HT1080 (cell line): ENCODE measurements at regions not wholly inside any gene's neighbourhood (a gene's known extent, or its start where the extent isn't known, plus 50 kb on each side); places are given as distances from the start of the nearest gene placed in this dataset.

Source experiments
- DNase-seq: peaks from one replicate; pipeline ENCODE4 v3.0.0-alpha.2; 2015; ENCODE audit warnings: low read depth

- DNase-seq, result no peak
Observed at GRCh38 chr14:29108908-29109307, 342.3 kb downstream of the FOXG1 start.

GRCh38 chr14:29109589-29109988 is 343.0 kb downstream of the FOXG1 start:
- DNase-seq, result no peak

GRCh38 chr14:29111554-29111953 is 345.0 kb downstream of the FOXG1 start:
- no peak for DNase-seq

GRCh38 chr14:29123017-29123416 is 356.4 kb downstream of the FOXG1 start:
- DNase-seq, result no peak

GRCh38 chr14:29126361-29126760 is 359.8 kb downstream of the FOXG1 start:
- no peak for DNase-seq

- no peak for DNase-seq
Observed at GRCh38 chr14:29126865-29127264, 360.3 kb downstream of the FOXG1 start.

- DNase-seq, result no peak
Observed at GRCh38 chr14:29140016-29140415, 373.4 kb downstream of the FOXG1 start.

GRCh38 chr14:29144621-29145020 is 378.0 kb downstream of the FOXG1 start:
- peak; percentile 83 for DNase-seq

GRCh38 chr14:29148221-29148620 is 381.6 kb downstream of the FOXG1 start:
- DNase-seq, result no peak

- DNase-seq, result no peak
Observed at GRCh38 chr14:29149798-29150197, 383.2 kb downstream of the FOXG1 start.

- no peak for DNase-seq
Observed at GRCh38 chr14:29150659-29151058, 384.1 kb downstream of the FOXG1 start.

GRCh38 chr14:29156096-29156495 is 389.5 kb downstream of the FOXG1 start:
- DNase-seq, result no peak

GRCh38 chr14:29161593-29161992 is 395.0 kb downstream of the FOXG1 start:
- no peak for DNase-seq

GRCh38 chr14:29163109-29163508 is 396.5 kb downstream of the FOXG1 start:
- DNase-seq, result no peak

- no peak for DNase-seq
Observed at GRCh38 chr14:29165431-29165830, 398.8 kb downstream of the FOXG1 start.

GRCh38 chr14:29166507-29166906 is 399.9 kb downstream of the FOXG1 start:
- DNase-seq, result no peak

- no peak for DNase-seq
Observed at GRCh38 chr14:29168149-29168548, 401.6 kb downstream of the FOXG1 start.

GRCh38 chr14:29169408-29169807 is 402.8 kb downstream of the FOXG1 start:
- no peak for DNase-seq

GRCh38 chr14:29175706-29176105 is 409.1 kb downstream of the FOXG1 start:
- no peak for DNase-seq

- DNase-seq, result no peak
Observed at GRCh38 chr14:29176876-29177275, 410.3 kb downstream of the FOXG1 start.

- no peak for DNase-seq
Observed at GRCh38 chr14:29178971-29179370, 412.4 kb downstream of the FOXG1 start.

GRCh38 chr14:29191092-29191491 is 424.5 kb downstream of the FOXG1 start:
- DNase-seq, result no peak

GRCh38 chr14:29197557-29197956 is 431.0 kb downstream of the FOXG1 start:
- no peak for DNase-seq

GRCh38 chr14:29205658-29206057 is 439.1 kb downstream of the FOXG1 start:
- no peak for DNase-seq
